Bronchial epithelial cell (primary cell): ENCODE measurements at regions not wholly inside any gene's neighbourhood (a gene's known extent, or its start where the extent isn't known, plus 50 kb on each side); places are given as distances from the start of the nearest gene placed in this dataset.

ENCODE experiments used
- DNase-seq: peaks from one replicate; pipeline ENCODE4 v3.0.0-alpha.2; 2010; ENCODE audit warnings: low read depth
- FAIRE-seq: peaks from 2 replicates; lab custom pipeline; 2011; peaks lifted over from hg19 to GRCh38; lab: Jason Lieb, UNC
- H3K27me3 ChIP-seq: 2 replicates; pipeline ENCODE4 v1.5.1; 2011; ENCODE audit warnings: low read length; ENCODE audit not compliant: control insufficient read depth, insufficient read depth
- H3K36me3 ChIP-seq: 2 replicates; pipeline ENCODE4 v1.5.1; 2011; ENCODE audit warnings: low read length; ENCODE audit not compliant: control insufficient read depth, insufficient read depth
- H3K4me3 ChIP-seq: 2 replicates; pipeline ENCODE4 v1.5.1; 2011; ENCODE audit warnings: mild to moderate bottlenecking, low read depth, low read length, control low read depth
- TF ChIP-seq, protein P1 (sequence below): IDR thresholded peaks from 2 replicates; pipeline ENCODE4 v1.5.1; 2011; ENCODE audit warnings: mild to moderate bottlenecking, moderate library complexity, low read length, control low read depth, inconsistent platforms; ENCODE audit not compliant: insufficient read depth, severe bottlenecking

DNA sequence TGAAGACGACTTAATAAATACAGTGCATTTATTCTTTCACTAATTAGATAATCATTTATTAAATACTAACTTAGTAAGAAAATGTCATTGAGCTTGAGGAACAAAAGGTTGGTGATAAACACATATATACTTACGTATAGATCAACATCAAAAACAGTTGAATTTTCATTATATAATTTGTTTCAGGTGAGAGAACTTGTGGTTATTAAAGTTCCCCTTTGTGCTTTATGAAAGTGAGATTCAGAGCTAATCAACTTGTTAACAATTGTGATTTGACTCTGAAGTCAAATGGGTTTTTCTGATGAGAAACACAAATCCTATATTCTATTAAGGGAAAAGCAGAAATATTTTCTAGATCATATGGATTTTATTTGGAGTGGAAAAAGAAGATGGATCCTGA, 524.0 kb downstream of the SOX11 start:
- H3K36me3 ChIP-seq, result no peaks in the 10 kb centered on the region
- FAIRE-seq (no peak), DNase-seq (no peak)
- H3K4me3 ChIP-seq, result no peak overlapping the region
- TF ChIP-seq, protein P1, sequence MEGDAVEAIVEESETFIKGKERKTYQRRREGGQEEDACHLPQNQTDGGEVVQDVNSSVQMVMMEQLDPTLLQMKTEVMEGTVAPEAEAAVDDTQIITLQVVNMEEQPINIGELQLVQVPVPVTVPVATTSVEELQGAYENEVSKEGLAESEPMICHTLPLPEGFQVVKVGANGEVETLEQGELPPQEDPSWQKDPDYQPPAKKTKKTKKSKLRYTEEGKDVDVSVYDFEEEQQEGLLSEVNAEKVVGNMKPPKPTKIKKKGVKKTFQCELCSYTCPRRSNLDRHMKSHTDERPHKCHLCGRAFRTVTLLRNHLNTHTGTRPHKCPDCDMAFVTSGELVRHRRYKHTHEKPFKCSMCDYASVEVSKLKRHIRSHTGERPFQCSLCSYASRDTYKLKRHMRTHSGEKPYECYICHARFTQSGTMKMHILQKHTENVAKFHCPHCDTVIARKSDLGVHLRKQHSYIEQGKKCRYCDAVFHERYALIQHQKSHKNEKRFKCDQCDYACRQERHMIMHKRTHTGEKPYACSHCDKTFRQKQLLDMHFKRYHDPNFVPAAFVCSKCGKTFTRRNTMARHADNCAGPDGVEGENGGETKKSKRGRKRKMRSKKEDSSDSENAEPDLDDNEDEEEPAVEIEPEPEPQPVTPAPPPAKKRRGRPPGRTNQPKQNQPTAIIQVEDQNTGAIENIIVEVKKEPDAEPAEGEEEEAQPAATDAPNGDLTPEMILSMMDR, result no peak
- H3K27me3 ChIP-seq, result no peaks in the 10 kb centered on the region

DNA sequence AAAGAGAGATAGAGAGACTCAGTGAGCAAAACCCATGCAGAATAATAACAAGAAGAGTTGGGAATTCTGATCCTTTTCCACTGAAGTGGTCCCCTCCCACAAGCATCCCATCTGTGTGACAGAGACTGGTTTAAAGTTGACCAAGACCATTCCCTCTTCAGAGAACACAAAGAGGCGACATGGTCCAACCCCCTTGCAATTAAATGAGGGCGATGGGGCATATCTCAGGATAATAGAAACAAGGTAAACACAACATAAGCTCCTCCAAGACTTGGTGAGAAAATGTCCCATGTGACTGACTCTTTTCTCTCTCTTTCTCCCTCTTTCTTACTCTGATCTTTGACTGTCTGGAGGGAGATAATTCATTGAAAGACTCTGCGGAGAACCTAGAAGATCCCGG, 526.7 kb downstream of the SOX11 start:
- no peak for FAIRE-seq
- Histone ChIP-seq H3K4me3 (no peak overlapping the region), H3K27me3 (no peaks in the 10 kb centered on the region), H3K36me3 (no peaks in the 10 kb centered on the region)
- TF ChIP-seq, protein P1, result no peak
- no peak for DNase-seq

DNA sequence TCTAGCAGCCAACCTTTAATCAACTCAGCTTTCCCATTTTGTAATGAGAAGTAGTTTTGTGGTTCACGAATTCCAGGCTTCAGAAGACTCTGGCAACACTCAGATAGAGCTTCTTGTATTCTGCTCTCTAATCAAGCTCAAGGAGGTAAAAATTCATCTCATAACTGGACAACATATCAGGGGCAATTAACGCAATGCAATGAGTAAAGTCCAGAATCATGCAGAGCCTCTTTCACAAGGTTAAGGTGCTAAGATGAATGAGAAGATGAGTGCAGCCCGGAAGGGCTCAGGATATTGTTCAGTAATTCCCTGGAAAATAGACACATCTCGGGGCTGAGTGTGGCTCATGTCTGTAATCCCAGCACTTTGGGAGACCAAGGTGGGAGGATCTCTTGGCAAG, 527.7 kb downstream of the SOX11 start:
- FAIRE-seq (no peak), DNase-seq (no peak)
- Histone ChIP-seq H3K36me3 (no peaks in the 10 kb centered on the region), H3K4me3 (no peak overlapping the region), H3K27me3 (no peaks in the 10 kb centered on the region)
- TF ChIP-seq, protein P1, result no peak

DNA sequence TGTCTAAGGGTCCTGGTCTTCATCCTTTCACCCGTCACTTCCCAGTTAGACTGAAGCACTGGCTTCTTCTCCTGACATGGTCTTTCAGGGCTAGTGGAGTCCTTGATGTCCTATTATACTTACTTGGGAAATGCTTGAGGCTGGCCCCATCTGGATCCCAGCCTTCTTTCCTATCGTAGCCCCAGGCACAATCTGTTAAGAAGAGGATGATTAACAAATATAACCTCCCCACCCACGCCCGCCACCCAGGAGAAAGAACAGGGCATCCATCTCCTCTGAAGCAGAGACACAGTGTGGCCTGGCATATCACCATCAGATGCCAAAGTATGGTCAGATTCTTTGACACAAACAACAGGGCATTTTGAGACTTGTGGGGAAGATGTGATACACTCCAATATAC, 530.1 kb downstream of the SOX11 start:
- FAIRE-seq (no peak), DNase-seq (no peak)
- H3K27me3 ChIP-seq, result no peaks in the 10 kb centered on the region
- H3K4me3 ChIP-seq, result no peak overlapping the region
- TF ChIP-seq, protein P1, result no peak
- no peaks in the 10 kb centered on the region for H3K36me3 ChIP-seq

DNA sequence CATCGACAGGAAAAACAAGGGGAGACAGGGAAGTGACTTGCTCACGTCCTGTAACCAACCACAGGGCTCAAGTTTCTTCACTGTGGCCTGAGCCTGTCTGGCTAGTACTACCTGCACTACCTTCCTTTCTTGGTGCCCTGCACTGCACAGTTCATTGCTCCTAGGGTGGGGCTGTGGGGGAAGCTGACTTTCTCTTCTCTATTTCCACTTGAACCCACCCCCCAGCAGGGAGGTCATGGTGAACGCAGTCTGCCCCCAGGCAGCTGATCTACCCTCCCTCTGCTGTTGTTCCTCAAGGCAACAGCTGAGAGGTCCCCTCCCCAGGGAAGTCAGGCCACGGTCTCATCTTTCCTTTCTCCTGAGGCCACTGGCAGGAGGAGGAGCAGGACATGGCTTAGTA, 532.1 kb downstream of the SOX11 start:
- DNase-seq, result no peak
- H3K36me3 ChIP-seq, result no peaks in the 10 kb centered on the region
- FAIRE-seq, result no peak

DNA sequence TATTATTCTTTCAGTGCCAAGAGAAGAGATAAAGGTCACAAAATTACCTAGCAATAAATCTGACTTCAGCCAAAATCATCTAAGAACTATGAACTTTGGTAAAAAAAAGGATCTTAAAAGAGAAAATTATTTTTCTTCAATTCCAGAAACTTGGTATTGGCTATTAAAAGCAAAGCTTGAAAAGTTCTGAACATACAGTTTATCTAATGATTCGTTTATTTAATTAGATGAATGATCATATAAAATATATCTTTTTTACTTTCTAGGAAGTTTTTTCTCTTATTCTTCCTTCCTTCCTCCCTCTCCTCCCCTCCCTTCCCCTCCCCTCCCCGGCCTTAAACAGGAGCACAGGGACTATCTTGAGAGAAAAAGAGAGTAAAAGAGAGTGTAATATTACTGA, 536.1 kb downstream of the SOX11 start:
- FAIRE-seq (no peak), DNase-seq (no peak)
- Histone ChIP-seq H3K27me3 (no peaks in the 10 kb centered on the region), H3K36me3 (no peaks in the 10 kb centered on the region), H3K4me3 (no peak overlapping the region)
- TF ChIP-seq, protein P1, result no peak

More for the DNA sequence above, 532.1 kb downstream of the SOX11 start:
- Histone ChIP-seq H3K27me3 (no peaks in the 10 kb centered on the region), H3K4me3 (no peak overlapping the region)
- TF ChIP-seq, protein P1, result no peak
